ENCODE measurements at regions not wholly inside any gene's neighbourhood (a gene's known extent, or its start where the extent isn't known, plus 50 kb on each side); places are given as distances from the start of the nearest gene placed in this dataset.

- no peak for TF ChIP-seq POLR2A (IDR thresholded peaks at IDR 0.05)
- no peak for TF ChIP-seq CTCF (IDR thresholded peaks at IDR 0.05)
- Histone ChIP-seq H3K27me3 (no peaks in the 10 kb centered on the region), H3K4me3 (no peak overlapping the region), H3K27ac (peak overlapping the region in 1 of 4 donors; percentile 7), H3K36me3 (no peaks in the 10 kb centered on the region), H3K9me3 (peaks cover 0 to 14% (median 13%) of the 10 kb centered on the region in 3 donors), H3K4me1 (no peaks in the 10 kb centered on the region)
- 59 to 61% methylated on average over 2 of the region's 2 CpGs for WGBS, 2 donors
- intact Hi-C loops (cut with DNase I), result no loop called here
- no peak for DNase-seq
Observed at GRCh38 chr3:170707899-170708298, 122.0 kb upstream of the SLC7A14 start.

- Histone ChIP-seq H3K9me3 (peaks cover 0 to 11% (median 11%) of the 10 kb centered on the region in 3 donors), H3K4me3 (no peak overlapping the region), H3K4me1 (no peaks in the 10 kb centered on the region), H3K36me3 (no peaks in the 10 kb centered on the region), H3K27ac (peak overlapping the region in 1 of 4 donors; percentile 4), H3K27me3 (no peaks in the 10 kb centered on the region)
- TF ChIP-seq POLR2A (IDR thresholded peaks at IDR 0.05), result no peak
- no peak for TF ChIP-seq CTCF (IDR thresholded peaks at IDR 0.05)
- 70 to 71% methylated on average over 5 of the region's 5 CpGs for WGBS, 2 donors
- intact Hi-C loops (cut with DNase I), result no loop called here
- DNase-seq, result no peak
Observed at GRCh38 chr3:170705131-170705530, 119.3 kb upstream of the SLC7A14 start.

- TF ChIP-seq POLR2A (IDR thresholded peaks at IDR 0.05) (no peak), CTCF (IDR thresholded peaks at IDR 0.05) (no peak)
- 44 to 67% methylated on average over 1 of the region's 1 CpG for WGBS, 2 donors
- no peak for DNase-seq
- Histone ChIP-seq H3K4me1 (no peaks in the 10 kb centered on the region), H3K4me3 (no peak overlapping the region), H3K27me3 (no peaks in the 10 kb centered on the region), H3K36me3 (no peaks in the 10 kb centered on the region), H3K27ac (no peak overlapping the region), H3K9me3 (no peaks in the 10 kb centered on the region)
- intact Hi-C loops (cut with DNase I), result no loop called here
Observed at GRCh38 chr3:170703121-170703588, 117.3 kb upstream of the SLC7A14 start.

- Histone ChIP-seq H3K9me3 (no peaks in the 10 kb centered on the region), H3K4me3 (no peak overlapping the region), H3K36me3 (no peaks in the 10 kb centered on the region), H3K4me1 (no peaks in the 10 kb centered on the region), H3K27ac (no peak overlapping the region), H3K27me3 (no peaks in the 10 kb centered on the region)
- DNase-seq, result no peak
- intact Hi-C loops (cut with DNase I), result no loop called here
- TF ChIP-seq POLR2A (IDR thresholded peaks at IDR 0.05), result no peak
- no peak for TF ChIP-seq CTCF (IDR thresholded peaks at IDR 0.05)
- 71 to 74% methylated on average over 4 of the region's 4 CpGs for WGBS, 2 donors
Observed at GRCh38 chr3:170701696-170702678, 116.1 kb upstream of the SLC7A14 start.

- no peaks in the 10 kb centered on the region for H3K27me3 ChIP-seq
- intact Hi-C loops (cut with DNase I), result no loop called here
- H3K9me3 ChIP-seq, result no peaks in the 10 kb centered on the region
- H3K27ac ChIP-seq, result no peak overlapping the region
- H3K4me3 ChIP-seq, result no peak overlapping the region
- TF ChIP-seq POLR2A (IDR thresholded peaks at IDR 0.05), result no peak
- TF ChIP-seq CTCF (IDR thresholded peaks at IDR 0.05), result no peak
- H3K36me3 ChIP-seq, result no peaks in the 10 kb centered on the region
- DNase-seq, result no peak
- H3K4me1 ChIP-seq, result no peaks in the 10 kb centered on the region
- 95 to 97% methylated on average over 1 of the region's 1 CpG for WGBS, 2 donors
Observed at GRCh38 chr3:170700054-170700404, 114.2 kb upstream of the SLC7A14 start.

Measured in esophagus squamous epithelium (tissue), 5 donors.